ENCODE measurements at regions not wholly inside any gene's neighbourhood (a gene's known extent, or its start where the extent isn't known, plus 50 kb on each side); places are given as distances from the start of the nearest gene placed in this dataset.

GRCh38 chr4:181562399-181562798, 680.8 kb upstream of the TENM3 start:
- Histone ChIP-seq H3K23ac (ENCODE audit: low read depth, low read length) (no peak overlapping the region), H2AFZ (replicated peaks; ENCODE audit: low read length, poor library complexity) (no peak overlapping the region), H3K4me3 (ENCODE audit: insufficient read depth, low read depth, low read length) (no peak overlapping the region), H2AK9ac (replicated peaks; ENCODE audit: low read depth, low read length, poor library complexity) (no peak overlapping the region), H3K27me3 (ENCODE audit: control insufficient read depth, insufficient read depth, low read length) (no peaks in the 10 kb centered on the region), H3K79me1 (ENCODE audit: low read depth in 1 of 2, low read length in 2 of 2) (no peaks in the 10 kb centered on the region), H2BK5ac (ENCODE audit: low read depth, low read length, poor library complexity, severe bottlenecking) (no peak overlapping the region), H2BK120ac (ENCODE audit: low read depth, low read length) (no peak overlapping the region), H3K56ac (ENCODE audit: extremely low read depth, insufficient read depth, low read length) (no peak overlapping the region), H3K4ac (ENCODE audit: low read depth, low read length) (no peak overlapping the region), H3K4me2 (ENCODE audit: low read depth, low read length) (no peak overlapping the region), H3K4me1 (ENCODE audit: control insufficient read depth, insufficient read depth, low read length) (peaks cover 2% of the 10 kb centered on the region; the same call in 1 of the 2 replicates), H4K20me1 (ENCODE audit: insufficient read depth, low read length) (no peaks in the 10 kb centered on the region), H4K91ac (ENCODE audit: insufficient read depth, low read depth, low read length) (no peak overlapping the region), H4K5ac (ENCODE audit: low read depth, low read length) (no peak overlapping the region), H3K18ac (ENCODE audit: low read depth, low read length) (no peak overlapping the region), H2BK15ac (ENCODE audit: low read depth, low read length) (no peak overlapping the region), H3K9me1 (ENCODE audit: insufficient read depth, low read length) (no peaks in the 10 kb centered on the region), H3K27ac (ENCODE audit: insufficient read depth, low read length) (no peak overlapping the region), H3K9me3 (ENCODE audit: control insufficient read depth, insufficient read depth, low read length) (peaks cover 3% of the 10 kb centered on the region; the same call in 1 of the 2 replicates), H4K8ac (ENCODE audit: low read depth in 2 of 2, low read length in 2 of 2) (no peak overlapping the region), H3K9ac (ENCODE audit: low read depth, low read length) (no peak overlapping the region), H3K36me3 (ENCODE audit: control insufficient read depth, insufficient read depth, low read length) (no peaks in the 10 kb centered on the region), H3K14ac (replicated peaks; ENCODE audit: low read depth, low read length) (no peak overlapping the region), H2BK20ac (ENCODE audit: low read depth, low read length) (no peak overlapping the region), H2AK5ac (ENCODE audit: low read depth, low read length) (no peak overlapping the region)
- CTCF ChIA-PET: interaction anchor here (0.6 to 0.7 kb wide), 3 partner anchors 17 to 1025 kb away, joined by 3 to 5 read pairs (median 5); no protein-coding TSS in a partner anchor
- dilution Hi-C loops (cut with HindIII; ENCODE audit: low sequenced_read_pairs, unreplicated experiment): no loop called here
- POLR2A ChIA-PET (ENCODE audit: unreplicated experiment): no interaction called here
- DNase-seq (no peak), ATAC-seq (ENCODE audit: low read depth) (no peak)
- BruUV-seq (replicated peaks): no TSS peak
- in situ Hi-C loops (cut with MboI; ENCODE audit: low sequenced_read_pairs): loop anchor here (25.0 kb wide), 1 partner anchor 1250 kb away; no protein-coding TSS in a partner anchor
- intact Hi-C loops (cut with micrococcal nuclease): loop anchor here (10.0 kb wide), 3 partner anchors 882 to 1362 kb away; no protein-coding TSS in a partner anchor
- TF ChIP-seq RFX5 (IDR thresholded peaks at IDR 0.05; ENCODE audit: low read depth, low read length) (no peak), MAFK (IDR thresholded peaks at IDR 0.05; ENCODE audit: low read depth, low read length) (no peak), BHLHE40 (IDR thresholded peaks at IDR 0.05; ENCODE audit: low read depth, low read length) (no peak), CEBPB (IDR thresholded peaks at IDR 0.05; ENCODE audit: low read depth, low read length) (no peak), POLR2A (IDR thresholded peaks at IDR 0.05; ENCODE audit: low read depth, low read length) (no peak), MXI1 (IDR thresholded peaks at IDR 0.05; ENCODE audit: borderline replicate concordance, low read depth, low read length) (no peak)
- WGBS, 2 experiments (ENCODE audit: extremely low coverage in 2 of 2, insufficient read length in 1 of 2): no CpG with 5 or more reads among the region's 2 CpGs

Data from IMR-90 (cell line).